Brain microvascular endothelial cell (primary cell): ENCODE measurements at regions not wholly inside any gene's neighbourhood (a gene's known extent, or its start where the extent isn't known, plus 50 kb on each side); places are given as distances from the start of the nearest gene placed in this dataset.
"Not testable (repeated sequence)": the region's sequence is repeated elsewhere in the genome, so short reads cannot be mapped to it uniquely, and the experiment has no call there.

Source experiments
- DNase-seq: peaks from one replicate; pipeline ENCODE4 v3.0.0-alpha.2; 2020
- H3K27ac ChIP-seq: fragments of 250-450 bp; sonication (Bioruptor Pico); 2 replicates; pipeline ENCODE4 v1.5.1; 2020; ENCODE audit warnings: mild to moderate bottlenecking, moderate library complexity
- H3K27me3 ChIP-seq: fragments of 250-450 bp; sonication (Bioruptor Pico); replicated peaks from 2 replicates; pipeline ENCODE4 v1.5.1; 2020; ENCODE audit warnings: mild to moderate bottlenecking
- H3K36me3 ChIP-seq: fragments of 250-450 bp; sonication (Bioruptor Pico); replicated peaks from 2 replicates; pipeline ENCODE4 v1.5.1; 2020; ENCODE audit warnings: mild to moderate bottlenecking
- H3K4me3 ChIP-seq: 2 replicates; pipeline ENCODE4 v1.5.1; 2011; ENCODE audit warnings: low read depth, mild to moderate bottlenecking, control low read depth, low read length, moderate library complexity
- CTCF ChIP-seq: IDR thresholded peaks from 2 replicates; pipeline ENCODE4 v1.5.1; 2011; ENCODE audit warnings: low read depth, mild to moderate bottlenecking, moderate library complexity, low read length, control low read depth, inconsistent platforms; ENCODE audit errors: missing control alignments
- in situ Hi-C: cut with HindIII; loops from 2 replicates; pipeline ENCODE4 v1.10.0; 2017; ENCODE audit warnings: low sequenced_read_pairs, low pct_ligation_motif_present

GRCh38 chr6:104459543-104459942, 400.2 kb downstream of the HACE1 start:
- no peak overlapping the region for H3K4me3 ChIP-seq
- DNase-seq: no peak
- TF ChIP-seq CTCF: no peak
- H3K27ac ChIP-seq: no peak overlapping the region
- no peaks in the 10 kb centered on the region for H3K36me3 ChIP-seq
- H3K27me3 ChIP-seq: no peaks in the 10 kb centered on the region
- in situ Hi-C loops: no loop called here

- TF ChIP-seq CTCF: no peak
- in situ Hi-C loops: no loop called here
- Histone ChIP-seq H3K4me3 (no peak overlapping the region), H3K27me3 (no peaks in the 10 kb centered on the region), H3K27ac (no peak overlapping the region), H3K36me3 (no peaks in the 10 kb centered on the region)
- DNase-seq: no peak
Measured at GRCh38 chr6:104449918-104450317, 409.8 kb downstream of the HACE1 start.

GRCh38 chr6:104446101-104447080, 413.3 kb downstream of the HACE1 start:
- H3K27me3 ChIP-seq, in situ Hi-C loops, H3K4me3 ChIP-seq, DNase-seq, H3K36me3 ChIP-seq, H3K27ac ChIP-seq: not testable (repeated sequence)

- Histone ChIP-seq H3K36me3 (no peaks in the 10 kb centered on the region), H3K27me3 (no peaks in the 10 kb centered on the region), H3K27ac (no peak overlapping the region), H3K4me3 (no peak overlapping the region)
- no peak for DNase-seq
- no peak for TF ChIP-seq CTCF
- in situ Hi-C loops: no loop called here
Measured at GRCh38 chr6:104434519-104434918, 425.2 kb downstream of the HACE1 start.

- DNase-seq: no peak
- H3K27me3 ChIP-seq: no peaks in the 10 kb centered on the region
- H3K4me3 ChIP-seq: no peak overlapping the region
- no peaks in the 10 kb centered on the region for H3K36me3 ChIP-seq
- H3K27ac ChIP-seq: no peak overlapping the region
- no peak for TF ChIP-seq CTCF
- in situ Hi-C loops: no loop called here
Measured at GRCh38 chr6:104431096-104431495, 428.6 kb downstream of the HACE1 start.

GRCh38 chr6:104428184-104428583, 431.5 kb downstream of the HACE1 start:
- in situ Hi-C loops: no loop called here
- Histone ChIP-seq H3K4me3 (no peak overlapping the region), H3K27ac (no peak overlapping the region), H3K27me3 (no peaks in the 10 kb centered on the region), H3K36me3 (no peaks in the 10 kb centered on the region)
- no peak for DNase-seq
- TF ChIP-seq CTCF: no peak
